HEK293 (cell line): ENCODE measurements at regions not wholly inside any gene's neighbourhood (a gene's known extent, or its start where the extent isn't known, plus 50 kb on each side); places are given as distances from the start of the nearest gene placed in this dataset.

ENCODE experiments used
- CTCF ChIA-PET: fragments of 350-600 bp; formaldehyde crosslinking; extraction: SDS; loops from one replicate; lab custom pipeline; 2021; ENCODE audit warnings: antibody characterized with exemption; lab: Yijun Ruan, JAX
- POLR2A ChIA-PET: fragments of 300-600 bp; formaldehyde crosslinking; extraction: SDS; loops from one replicate; lab custom pipeline; 2020; ENCODE audit warnings: antibody characterized with exemption, inconsistent platforms; lab: Yijun Ruan, JAX
- H3K27ac ChIP-seq: fragments of 200-500 bp; sonication (Bioruptor generic); 2 replicates; pipeline ENCODE4 v1.5.1; 2014; ENCODE audit warnings: low read depth, low read length, control low read depth, inconsistent platforms; ENCODE audit errors: extremely low read depth
- H3K36me3 ChIP-seq, 2 experiments: fragments of 200-500 bp in 1 of 2; sonication (Bioruptor generic) in 1 of 2; 1 replicate in 1 of 2; 2 replicates in 1 of 2; pipeline ENCODE4 v1.5.1; 2014 to 2017; ENCODE audit warnings: inconsistent platforms in 2 of 2, low read length in 2 of 2; ENCODE audit not compliant: control insufficient read depth in 2 of 2, insufficient read depth in 1 of 2
- H3K4me1 ChIP-seq: fragments of 200-500 bp; sonication (Bioruptor generic); 2 replicates; pipeline ENCODE4 v1.5.1; 2014; ENCODE audit warnings: mild to moderate bottlenecking, low read length, inconsistent platforms; ENCODE audit not compliant: control insufficient read depth, insufficient read depth
- H3K4me3 ChIP-seq: 2 replicates; pipeline ENCODE4 v1.5.1; 2011; ENCODE audit warnings: low read depth, mild to moderate bottlenecking, control low read depth, low read length, moderate library complexity
- H3K9me3 ChIP-seq: fragments of 200-500 bp; sonication (Bioruptor generic); 2 replicates; pipeline ENCODE4 v1.5.1; 2014; ENCODE audit warnings: low read depth, low read length, inconsistent platforms; ENCODE audit not compliant: control insufficient read depth, insufficient read depth
- GFI1B ChIP-seq: fragments of 450-650 bp; formaldehyde crosslinking; IDR thresholded peaks from 2 replicates; pipeline ENCODE4 v1.5.1; 2016; ENCODE audit warnings: missing biosample characterization, missing genetic modification characterization
- GLIS2 ChIP-seq: fragments of 450-650 bp; formaldehyde crosslinking; IDR thresholded peaks from 2 replicates; pipeline ENCODE4 v1.5.1; 2016; ENCODE audit warnings: missing biosample characterization, missing genetic modification characterization
- HOXA7 ChIP-seq: sonication (generic); formaldehyde crosslinking; IDR thresholded peaks from 2 replicates; pipeline ENCODE4 v1.8.1; 2022; ENCODE audit warnings: missing genetic modification reagents, borderline replicate concordance
- WT1 ChIP-seq: fragments of 450-650 bp; formaldehyde crosslinking; IDR thresholded peaks from 2 replicates; pipeline ENCODE4 v1.5.1; 2016; ENCODE audit warnings: missing biosample characterization, missing genetic modification characterization
- ZBTB1 ChIP-seq: fragments of 450-650 bp; formaldehyde crosslinking; IDR thresholded peaks from 2 replicates; pipeline ENCODE4 v1.5.1; 2016; ENCODE audit warnings: missing biosample characterization, missing genetic modification characterization
- ZBTB21 ChIP-seq: fragments of 450-650 bp; formaldehyde crosslinking; IDR thresholded peaks from 2 replicates; pipeline ENCODE4 v1.5.1; 2017; ENCODE audit warnings: missing biosample characterization, missing genetic modification characterization
- ZEB2 ChIP-seq: fragments of 450-650 bp; formaldehyde crosslinking; IDR thresholded peaks from 2 replicates; pipeline ENCODE4 v1.5.1; 2016; ENCODE audit warnings: missing biosample characterization, missing genetic modification characterization
- ZFP37 ChIP-seq: fragments of 450-650 bp; formaldehyde crosslinking; IDR thresholded peaks from 2 replicates; pipeline ENCODE4 v1.5.1; 2016; ENCODE audit warnings: missing biosample characterization, missing genetic modification characterization
- ZNF112 ChIP-seq: fragments of 450-650 bp; formaldehyde crosslinking; IDR thresholded peaks from 2 replicates; pipeline ENCODE4 v1.5.0; 2017; ENCODE audit warnings: missing biosample characterization, missing genetic modification characterization
- ZNF184 ChIP-seq: fragments of 450-650 bp; IDR thresholded peaks from 2 replicates; pipeline ENCODE4 v1.5.1; 2018; ENCODE audit warnings: missing biosample characterization, mild to moderate bottlenecking, missing genetic modification characterization
- ZNF324 ChIP-seq: fragments of 450-650 bp; formaldehyde crosslinking; IDR thresholded peaks from 2 replicates; pipeline ENCODE4 v1.5.1; 2016; ENCODE audit warnings: missing biosample characterization, missing genetic modification characterization
- ZNF48 ChIP-seq: fragments of 450-650 bp; formaldehyde crosslinking; IDR thresholded peaks from 2 replicates; pipeline ENCODE4 v1.5.1; 2016; ENCODE audit warnings: missing biosample characterization, missing genetic modification characterization
- ZNF558 ChIP-seq: fragments of 450-650 bp; formaldehyde crosslinking; IDR thresholded peaks from 2 replicates; pipeline ENCODE4 v1.5.1; 2016; ENCODE audit warnings: missing biosample characterization, missing genetic modification characterization
- ZNF571 ChIP-seq: fragments of 450-650 bp; formaldehyde crosslinking; IDR thresholded peaks from 2 replicates; pipeline ENCODE4 v1.5.0; 2017; ENCODE audit warnings: missing biosample characterization, missing genetic modification characterization
- ZNF610 ChIP-seq: fragments of 450-650 bp; formaldehyde crosslinking; IDR thresholded peaks from 2 replicates; pipeline ENCODE4 v1.5.1; 2016; ENCODE audit warnings: missing biosample characterization, missing genetic modification characterization, borderline replicate concordance
- ZNF623 ChIP-seq: fragments of 450-650 bp; formaldehyde crosslinking; IDR thresholded peaks from 2 replicates; pipeline ENCODE4 v1.5.1; 2016; ENCODE audit warnings: missing biosample characterization, missing genetic modification characterization
- ZNF629 ChIP-seq: fragments of 450-650 bp; formaldehyde crosslinking; IDR thresholded peaks from 2 replicates; pipeline ENCODE4 v1.5.1; 2017; ENCODE audit warnings: missing biosample characterization, missing genetic modification characterization
- ZNF677 ChIP-seq: fragments of 450-650 bp; IDR thresholded peaks from 2 replicates; pipeline ENCODE4 v1.5.0; 2018; ENCODE audit warnings: missing biosample characterization, mild to moderate bottlenecking, missing genetic modification characterization, moderate library complexity
- ZNF768 ChIP-seq: fragments of 450-650 bp; formaldehyde crosslinking; IDR thresholded peaks from 2 replicates; pipeline ENCODE4 v1.5.1; 2018; ENCODE audit warnings: missing biosample characterization, mild to moderate bottlenecking, missing genetic modification characterization
- ZNF792 ChIP-seq: fragments of 450-650 bp; formaldehyde crosslinking; IDR thresholded peaks from 2 replicates; pipeline ENCODE4 v1.5.1; 2016; ENCODE audit warnings: missing biosample characterization, missing genetic modification characterization
- ZNF830 ChIP-seq: fragments of 450-650 bp; IDR thresholded peaks from 2 replicates; pipeline ENCODE4 v1.5.0; 2018; ENCODE audit warnings: missing biosample characterization, missing genetic modification characterization, low read depth, mild to moderate bottlenecking, moderate library complexity
- ZSCAN30 ChIP-seq: fragments of 450-650 bp; IDR thresholded peaks from 2 replicates; pipeline ENCODE4 v1.5.1; 2018; ENCODE audit warnings: missing biosample characterization, mild to moderate bottlenecking, missing genetic modification characterization, moderate library complexity
- TF ChIP-seq, protein P1 (sequence below): fragments of 450-650 bp; formaldehyde crosslinking; IDR thresholded peaks from 2 replicates; pipeline ENCODE4 v1.5.0; 2017; ENCODE audit warnings: missing biosample characterization, missing genetic modification characterization, borderline replicate concordance
- TF ChIP-seq, protein P2 (sequence below): fragments of 450-650 bp; formaldehyde crosslinking; IDR thresholded peaks from 2 replicates; pipeline ENCODE4 v1.5.1; 2016; ENCODE audit warnings: missing biosample characterization, missing genetic modification characterization
- TF ChIP-seq, protein P3 (sequence below): fragments of 450-650 bp; formaldehyde crosslinking; IDR thresholded peaks from 2 replicates; pipeline ENCODE4 v1.5.1; 2016; ENCODE audit warnings: missing biosample characterization, missing genetic modification characterization
- TF ChIP-seq, protein P4 (sequence below): fragments of 450-650 bp; formaldehyde crosslinking; optimal IDR thresholded peaks from 2 replicates; pipeline ENCODE3; 2016; ENCODE audit warnings: missing biosample characterization, mild to moderate bottlenecking, missing genetic modification characterization

DNA sequence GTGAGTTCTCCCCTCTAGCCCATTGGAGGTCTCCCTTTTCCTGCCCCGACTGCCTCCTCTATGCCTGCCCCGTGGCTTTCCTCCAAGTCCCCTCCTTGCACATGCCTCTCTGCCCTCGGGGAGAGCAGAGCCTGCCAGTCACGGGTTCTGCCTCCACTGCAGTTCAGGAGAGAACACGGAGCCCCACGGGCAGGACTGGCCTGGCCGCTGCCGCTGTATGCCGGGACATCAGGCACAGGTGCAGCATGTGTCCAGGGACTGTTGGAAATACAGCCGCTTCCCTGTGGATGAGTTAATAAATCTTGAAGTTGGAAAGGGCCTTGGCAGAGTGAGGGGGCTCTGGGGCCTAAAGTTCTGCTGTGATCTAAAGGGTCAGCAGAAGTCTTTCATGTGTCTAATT is 676.6 kb downstream of the MATN1 start:
- Histone ChIP-seq H3K4me1 (no peaks in the 10 kb centered on the region), H3K4me3 (no peak overlapping the region), H3K27ac (no peak overlapping the region)
- ChIA-PET CTCF (no interaction called here), POLR2A (no interaction called here)
- TF ChIP-seq ZNF623 (no peak), ZFP37 (tag by site-specific recombination) (no peak), ZNF677 (tag by site-specific recombination) (no peak), ZNF610 (tag by site-specific recombination) (no peak), ZNF830 (tag by site-specific recombination) (no peak), HOXA7 (CRISPR knock-in tag) (no peak), WT1 (tag by site-specific recombination) (no peak), ZSCAN30 (tag by site-specific recombination) (no peak), ZNF184 (no peak), ZNF571 (tag by site-specific recombination) (no peak), ZNF768 (tag by site-specific recombination) (no peak)
- TF ChIP-seq, protein P1, sequence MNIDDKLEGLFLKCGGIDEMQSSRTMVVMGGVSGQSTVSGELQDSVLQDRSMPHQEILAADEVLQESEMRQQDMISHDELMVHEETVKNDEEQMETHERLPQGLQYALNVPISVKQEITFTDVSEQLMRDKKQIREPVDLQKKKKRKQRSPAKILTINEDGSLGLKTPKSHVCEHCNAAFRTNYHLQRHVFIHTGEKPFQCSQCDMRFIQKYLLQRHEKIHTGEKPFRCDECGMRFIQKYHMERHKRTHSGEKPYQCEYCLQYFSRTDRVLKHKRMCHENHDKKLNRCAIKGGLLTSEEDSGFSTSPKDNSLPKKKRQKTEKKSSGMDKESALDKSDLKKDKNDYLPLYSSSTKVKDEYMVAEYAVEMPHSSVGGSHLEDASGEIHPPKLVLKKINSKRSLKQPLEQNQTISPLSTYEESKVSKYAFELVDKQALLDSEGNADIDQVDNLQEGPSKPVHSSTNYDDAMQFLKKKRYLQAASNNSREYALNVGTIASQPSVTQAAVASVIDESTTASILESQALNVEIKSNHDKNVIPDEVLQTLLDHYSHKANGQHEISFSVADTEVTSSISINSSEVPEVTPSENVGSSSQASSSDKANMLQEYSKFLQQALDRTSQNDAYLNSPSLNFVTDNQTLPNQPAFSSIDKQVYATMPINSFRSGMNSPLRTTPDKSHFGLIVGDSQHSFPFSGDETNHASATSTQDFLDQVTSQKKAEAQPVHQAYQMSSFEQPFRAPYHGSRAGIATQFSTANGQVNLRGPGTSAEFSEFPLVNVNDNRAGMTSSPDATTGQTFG (tag by site-specific recombination), result no peak
- TF ChIP-seq, all 188 proteins: peak for 0
- no peaks in the 10 kb centered on the region for H3K9me3 ChIP-seq
- H3K36me3 ChIP-seq, result no peaks in the 10 kb centered on the region

DNA sequence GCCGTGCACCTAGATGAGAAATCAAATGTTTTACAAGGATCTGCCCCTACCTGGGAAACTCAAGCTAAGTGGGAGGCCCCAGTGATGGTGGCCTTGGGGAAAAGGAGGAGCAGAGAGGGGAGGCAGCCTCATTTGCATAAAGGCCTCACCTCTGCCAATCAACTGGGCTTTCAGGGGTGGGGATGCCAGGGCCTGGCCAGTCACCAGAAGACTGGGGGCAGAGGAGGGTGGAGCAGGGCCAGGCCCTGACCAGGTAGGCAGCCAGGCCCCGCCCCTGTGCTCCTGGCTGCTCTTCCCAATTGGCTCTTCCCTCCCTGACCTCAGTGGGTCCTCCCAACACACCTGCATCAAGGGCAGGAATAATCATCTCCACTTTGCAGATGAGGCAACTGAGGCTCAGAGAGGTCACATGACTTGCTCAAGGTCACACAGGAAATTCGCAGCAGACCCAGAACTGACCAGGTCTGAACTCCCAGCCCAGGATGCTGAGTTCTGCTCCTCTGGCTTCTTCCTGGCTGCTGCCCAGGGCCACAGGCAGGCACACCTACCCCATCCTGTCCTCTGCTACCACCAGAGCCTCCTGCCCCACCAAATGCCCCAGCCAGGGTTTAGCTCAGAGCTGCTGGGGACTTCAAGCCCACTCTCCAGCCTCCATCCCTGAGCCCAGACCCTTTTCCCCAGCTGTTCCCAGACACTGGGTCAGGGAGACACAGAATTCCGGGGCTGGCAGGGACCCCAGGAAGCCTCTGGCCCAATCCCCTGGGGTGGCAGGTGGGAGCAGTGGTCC is 677.9 kb downstream of the MATN1 start:
- Histone ChIP-seq H3K36me3 (no peaks in the 10 kb centered on the region), H3K4me3 (no peak overlapping the region), H3K9me3 (no peaks in the 10 kb centered on the region), H3K27ac (no peak overlapping the region), H3K4me1 (no peaks in the 10 kb centered on the region)
- ChIA-PET CTCF (no interaction called here), POLR2A (no interaction called here)
- TF ChIP-seq ZNF558 (tag by site-specific recombination), result no peak
- no peak for TF ChIP-seq ZBTB1 (tag by site-specific recombination)
- TF ChIP-seq, protein P2, sequence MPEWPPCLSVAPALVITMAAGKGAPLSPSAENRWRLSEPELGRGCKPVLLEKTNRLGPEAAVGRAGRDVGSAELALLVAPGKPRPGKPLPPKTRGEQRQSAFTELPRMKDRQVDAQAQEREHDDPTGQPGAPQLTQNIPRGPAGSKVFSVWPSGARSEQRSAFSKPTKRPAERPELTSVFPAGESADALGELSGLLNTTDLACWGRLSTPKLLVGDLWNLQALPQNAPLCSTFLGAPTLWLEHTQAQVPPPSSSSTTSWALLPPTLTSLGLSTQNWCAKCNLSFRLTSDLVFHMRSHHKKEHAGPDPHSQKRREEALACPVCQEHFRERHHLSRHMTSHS (tag by site-specific recombination), result no peak
- TF ChIP-seq, protein P3, sequence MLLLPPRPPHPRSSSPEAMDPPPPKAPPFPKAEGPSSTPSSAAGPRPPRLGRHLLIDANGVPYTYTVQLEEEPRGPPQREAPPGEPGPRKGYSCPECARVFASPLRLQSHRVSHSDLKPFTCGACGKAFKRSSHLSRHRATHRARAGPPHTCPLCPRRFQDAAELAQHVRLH, result no peak
- TF ChIP-seq ZNF629 (tag by site-specific recombination), result no peak
- TF ChIP-seq GLIS2, result no peak
- no peak for TF ChIP-seq ZNF48 (tag by site-specific recombination)
- TF ChIP-seq GFI1B (tag by site-specific recombination), result no peak
- TF ChIP-seq ZNF792 (tag by site-specific recombination), result no peak
- TF ChIP-seq, protein P4, sequence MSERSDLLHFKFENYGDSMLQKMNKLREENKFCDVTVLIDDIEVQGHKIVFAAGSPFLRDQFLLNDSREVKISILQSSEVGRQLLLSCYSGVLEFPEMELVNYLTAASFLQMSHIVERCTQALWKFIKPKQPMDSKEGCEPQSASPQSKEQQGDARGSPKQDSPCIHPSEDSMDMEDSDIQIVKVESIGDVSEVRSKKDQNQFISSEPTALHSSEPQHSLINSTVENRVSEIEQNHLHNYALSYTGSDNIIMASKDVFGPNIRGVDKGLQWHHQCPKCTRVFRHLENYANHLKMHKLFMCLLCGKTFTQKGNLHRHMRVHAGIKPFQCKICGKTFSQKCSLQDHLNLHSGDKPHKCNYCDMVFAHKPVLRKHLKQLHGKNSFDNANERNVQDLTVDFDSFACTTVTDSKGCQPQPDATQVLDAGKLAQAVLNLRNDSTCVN (tag by site-specific recombination), result no peak
- no peak for TF ChIP-seq ZNF324 (tag by site-specific recombination)
- TF ChIP-seq ZBTB21 (tag by site-specific recombination), result no peak
- no peak for TF ChIP-seq ZEB2
- TF ChIP-seq ZNF112 (tag by site-specific recombination), result no peak
